Endometrial microvascular endothelial cells (primary cell): ENCODE measurements at regions not wholly inside any gene's neighbourhood (a gene's known extent, or its start where the extent isn't known, plus 50 kb on each side); places are given as distances from the start of the nearest gene placed in this dataset.

Experiments
- in situ Hi-C: cut with HindIII; loops from 2 replicates; pipeline ENCODE4 v1.10.0; 2017; ENCODE audit warnings: low sequenced_read_pairs, low pct_unique_long_range_greater_than_20kb; ENCODE audit errors: inconsistent ontology term

- in situ Hi-C loops, result no loop called here
Measured at GRCh38 chr9:124198331-124198730, 59.4 kb upstream of the NEK6 start.

DNA sequence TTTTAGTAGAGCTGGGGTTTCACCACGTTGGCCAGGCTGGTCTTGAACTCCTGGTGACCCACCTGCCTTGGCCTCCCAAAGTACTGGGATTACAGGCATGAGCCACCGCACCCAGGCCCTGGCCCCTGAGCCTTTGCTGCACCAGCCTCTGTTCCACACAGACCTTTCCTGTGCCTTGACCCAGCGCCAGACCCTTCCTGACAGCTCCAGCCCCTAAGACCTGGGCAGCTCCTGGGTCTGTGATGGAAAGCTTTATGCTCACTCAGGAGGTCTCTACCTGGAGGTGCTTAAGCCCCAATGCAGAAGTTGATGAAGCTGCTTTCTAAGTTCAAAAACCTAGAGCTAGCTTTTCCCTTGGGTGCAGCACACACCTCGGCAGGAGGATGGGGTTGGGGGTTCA is 58.8 kb upstream of the NEK6 start:
- in situ Hi-C loops, result no loop called here

DNA sequence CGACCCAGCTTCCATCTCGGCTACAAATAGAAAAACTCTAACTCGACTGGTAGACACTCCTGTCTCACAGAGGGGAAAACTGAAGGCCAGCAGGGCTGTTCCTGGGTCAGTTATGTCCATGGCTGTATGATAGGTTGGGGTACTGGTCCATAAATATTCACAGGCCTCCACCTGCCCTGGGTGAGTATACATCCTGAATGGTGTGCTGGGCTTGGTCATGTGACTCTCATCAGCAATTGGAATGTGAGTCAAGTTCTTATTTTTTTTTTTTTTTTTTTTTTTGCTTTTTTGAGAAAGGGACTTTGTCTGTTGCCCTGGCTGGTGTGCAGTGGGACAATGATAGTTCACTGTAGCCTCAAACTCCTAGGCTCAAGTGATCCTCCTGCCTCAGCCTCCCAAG is 58.3 kb upstream of the NEK6 start:
- in situ Hi-C loops, result no loop called here

GRCh38 chr9:124202447-124202971 is 55.2 kb upstream of the NEK6 start:
- in situ Hi-C loops, result loop anchor here (25.0 kb wide), 1 partner anchor 110 kb away; no protein-coding TSS in a partner anchor

- in situ Hi-C loops, result loop anchor here (25.0 kb wide), 1 partner anchor 106 kb away; no protein-coding TSS in a partner anchor
Measured at GRCh38 chr9:124205686-124206352, 51.9 kb upstream of the NEK6 start.

- in situ Hi-C loops, result loop anchor here (25.0 kb wide), 1 partner anchor 106 kb away; no protein-coding TSS in a partner anchor
Measured at GRCh38 chr9:124206391-124206790, 51.4 kb upstream of the NEK6 start.
